ENCODE measurements at regions not wholly inside any gene's neighbourhood (a gene's known extent, or its start where the extent isn't known, plus 50 kb on each side); places are given as distances from the start of the nearest gene placed in this dataset.

DNA sequence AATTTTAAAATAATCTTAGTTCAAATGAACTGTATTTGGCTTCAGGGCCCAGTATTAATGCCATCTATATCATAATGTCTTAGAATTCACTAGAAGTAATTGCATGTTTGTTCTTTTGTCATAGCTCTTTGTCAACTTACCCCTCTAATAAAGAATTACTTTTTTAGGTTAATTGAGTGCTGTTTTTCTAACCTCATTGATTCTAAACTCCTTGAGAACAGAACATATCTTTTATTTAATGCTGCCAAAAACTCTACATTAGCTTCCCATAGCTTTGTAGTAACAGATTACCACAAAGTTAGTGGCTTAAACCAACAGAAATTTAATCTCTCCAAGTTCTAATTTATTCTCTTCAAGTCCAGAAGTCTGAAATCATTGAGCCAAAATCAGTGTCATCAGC is 242.4 kb downstream of the LURAP1L start:
- Histone ChIP-seq H2AFZ (ENCODE audit: low read depth) (no peak overlapping the region), H3K4me2 (no peak overlapping the region), H4K20me1 (ENCODE audit: insufficient read depth) (no peaks in the 10 kb centered on the region), H3K36me3 (ENCODE audit: insufficient read depth) (no peaks in the 10 kb centered on the region), H3K4me3 (IDR thresholded peaks at IDR 0.05; ENCODE audit: insufficient read depth, low read depth, low read length) (no peak overlapping the region), H3K9ac (no peak overlapping the region), H3K4me1 (ENCODE audit: low read depth, poor library complexity, severe bottlenecking) (no peaks in the 10 kb centered on the region), H3K27me3 (ENCODE audit: insufficient read depth, low read depth) (no peaks in the 10 kb centered on the region), H3K27ac (no peak overlapping the region), H3K79me2 (ENCODE audit: insufficient read depth, low read depth) (no peaks in the 10 kb centered on the region)
- TF ChIP-seq, protein P1, sequence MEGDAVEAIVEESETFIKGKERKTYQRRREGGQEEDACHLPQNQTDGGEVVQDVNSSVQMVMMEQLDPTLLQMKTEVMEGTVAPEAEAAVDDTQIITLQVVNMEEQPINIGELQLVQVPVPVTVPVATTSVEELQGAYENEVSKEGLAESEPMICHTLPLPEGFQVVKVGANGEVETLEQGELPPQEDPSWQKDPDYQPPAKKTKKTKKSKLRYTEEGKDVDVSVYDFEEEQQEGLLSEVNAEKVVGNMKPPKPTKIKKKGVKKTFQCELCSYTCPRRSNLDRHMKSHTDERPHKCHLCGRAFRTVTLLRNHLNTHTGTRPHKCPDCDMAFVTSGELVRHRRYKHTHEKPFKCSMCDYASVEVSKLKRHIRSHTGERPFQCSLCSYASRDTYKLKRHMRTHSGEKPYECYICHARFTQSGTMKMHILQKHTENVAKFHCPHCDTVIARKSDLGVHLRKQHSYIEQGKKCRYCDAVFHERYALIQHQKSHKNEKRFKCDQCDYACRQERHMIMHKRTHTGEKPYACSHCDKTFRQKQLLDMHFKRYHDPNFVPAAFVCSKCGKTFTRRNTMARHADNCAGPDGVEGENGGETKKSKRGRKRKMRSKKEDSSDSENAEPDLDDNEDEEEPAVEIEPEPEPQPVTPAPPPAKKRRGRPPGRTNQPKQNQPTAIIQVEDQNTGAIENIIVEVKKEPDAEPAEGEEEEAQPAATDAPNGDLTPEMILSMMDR (conservative IDR thresholded peaks at IDR 0.05; ENCODE audit: low read depth, low read length), result no peak

DNA sequence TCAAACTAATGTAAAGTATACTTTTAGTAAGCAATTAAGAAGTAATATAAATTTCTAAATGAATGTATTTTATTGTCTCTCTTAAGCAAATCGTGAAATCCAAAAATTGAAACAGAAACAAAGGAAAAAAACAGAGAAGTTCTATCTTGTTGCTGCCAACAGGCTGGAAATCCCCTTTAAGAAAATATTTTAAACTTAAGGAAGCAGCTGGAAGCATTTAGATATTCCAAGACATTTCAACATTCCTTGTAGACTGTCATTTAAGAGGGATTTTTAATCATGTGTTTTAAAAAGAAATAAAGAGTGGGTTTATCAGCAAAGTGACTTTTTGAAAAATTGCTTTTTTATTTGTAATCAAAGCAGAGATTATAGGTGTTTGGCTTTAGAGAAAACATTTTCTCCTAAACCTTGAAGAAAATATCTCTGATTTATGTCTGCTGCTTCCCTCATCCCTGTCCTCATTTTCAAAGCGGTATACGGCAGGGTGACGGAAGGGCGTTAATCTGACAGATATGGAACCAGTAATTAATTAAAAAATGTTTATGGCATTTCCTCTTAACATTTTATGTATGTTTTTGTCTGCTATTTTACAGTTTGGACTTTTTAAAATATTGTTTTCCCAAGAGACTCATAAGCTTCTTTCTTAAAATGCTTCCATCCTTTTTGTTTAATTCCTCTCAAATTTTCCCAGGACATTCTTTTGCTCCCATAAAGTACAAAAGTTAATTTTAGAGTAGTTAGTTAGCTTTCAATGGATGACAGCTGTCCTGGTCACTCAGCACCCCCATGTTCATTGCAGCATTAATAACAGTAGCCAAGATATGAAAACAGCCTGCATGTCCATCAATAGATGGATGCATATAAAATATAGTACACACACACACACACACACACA is 245.6 kb downstream of the LURAP1L start:
- Histone ChIP-seq H2AFZ (ENCODE audit: low read depth) (no peak overlapping the region), H3K27me3 (ENCODE audit: insufficient read depth, low read depth) (no peaks in the 10 kb centered on the region), H3K4me2 (no peak overlapping the region), H4K20me1 (ENCODE audit: insufficient read depth) (no peaks in the 10 kb centered on the region), H3K4me1 (ENCODE audit: low read depth, poor library complexity, severe bottlenecking) (no peaks in the 10 kb centered on the region), H3K36me3 (ENCODE audit: insufficient read depth) (no peaks in the 10 kb centered on the region), H3K4me3 (IDR thresholded peaks at IDR 0.05; ENCODE audit: insufficient read depth, low read depth, low read length) (no peak overlapping the region), H3K9ac (no peak overlapping the region), H3K79me2 (ENCODE audit: insufficient read depth, low read depth) (no peaks in the 10 kb centered on the region), H3K27ac (no peak overlapping the region)
- TF ChIP-seq, protein P1 (conservative IDR thresholded peaks at IDR 0.05; ENCODE audit: low read depth, low read length), result no peak

DNA sequence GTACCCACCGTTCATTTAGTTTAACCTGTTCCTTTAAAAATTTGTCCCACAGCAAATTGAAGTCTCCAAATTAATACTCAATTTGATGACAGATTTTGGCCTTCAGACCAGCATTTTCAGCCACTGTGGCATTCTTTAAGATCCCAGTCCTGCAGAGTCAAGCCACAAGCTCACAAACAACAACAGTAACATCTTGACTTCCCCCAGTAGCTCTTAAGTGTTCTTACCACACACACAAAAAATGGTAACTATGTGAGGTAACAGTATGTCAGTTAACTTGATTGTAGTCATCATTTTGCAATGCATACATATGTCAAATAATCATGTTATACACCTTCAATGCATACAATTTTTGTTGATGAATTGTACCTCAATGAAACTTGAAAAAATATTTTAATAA is 247.9 kb downstream of the LURAP1L start:
- Histone ChIP-seq H3K4me2 (no peak overlapping the region), H3K79me2 (ENCODE audit: insufficient read depth, low read depth) (no peaks in the 10 kb centered on the region), H3K27ac (no peak overlapping the region), H3K27me3 (ENCODE audit: insufficient read depth, low read depth) (no peaks in the 10 kb centered on the region), H4K20me1 (ENCODE audit: insufficient read depth) (no peaks in the 10 kb centered on the region), H2AFZ (ENCODE audit: low read depth) (no peak overlapping the region), H3K9ac (no peak overlapping the region), H3K4me3 (IDR thresholded peaks at IDR 0.05; ENCODE audit: insufficient read depth, low read depth, low read length) (no peak overlapping the region), H3K36me3 (ENCODE audit: insufficient read depth) (no peaks in the 10 kb centered on the region), H3K4me1 (ENCODE audit: low read depth, poor library complexity, severe bottlenecking) (no peaks in the 10 kb centered on the region)
- TF ChIP-seq, protein P1 (conservative IDR thresholded peaks at IDR 0.05; ENCODE audit: low read depth, low read length), result no peak

DNA sequence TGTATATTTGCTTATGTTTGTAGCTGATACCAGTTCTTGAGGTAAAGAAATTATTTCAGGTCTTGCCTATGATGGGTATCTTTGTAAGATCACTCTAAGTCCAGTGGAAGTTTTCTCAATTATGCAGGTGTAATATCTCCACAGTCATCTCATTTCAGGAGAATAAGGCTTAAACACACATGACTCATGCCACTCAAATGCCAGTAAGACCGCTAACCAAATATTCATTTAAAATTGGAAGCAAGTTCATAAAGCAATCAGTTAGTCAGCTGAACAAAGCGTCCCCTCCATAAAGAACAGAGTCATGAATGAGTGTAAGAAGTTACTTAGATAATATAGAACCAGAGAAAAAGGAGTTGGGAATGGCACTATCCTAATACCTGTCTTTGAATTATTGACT is 248.7 kb downstream of the LURAP1L start:
- no peaks in the 10 kb centered on the region for H3K27me3 ChIP-seq (ENCODE audit: insufficient read depth, low read depth)
- TF ChIP-seq, protein P1 (conservative IDR thresholded peaks at IDR 0.05; ENCODE audit: low read depth, low read length), result no peak
- no peak overlapping the region for H3K9ac ChIP-seq
- no peak overlapping the region for H3K27ac ChIP-seq
- H3K36me3 ChIP-seq (ENCODE audit: insufficient read depth), result no peaks in the 10 kb centered on the region
- H3K4me1 ChIP-seq (ENCODE audit: low read depth, poor library complexity, severe bottlenecking), result no peaks in the 10 kb centered on the region
- no peak overlapping the region for H3K4me2 ChIP-seq
- H3K79me2 ChIP-seq (ENCODE audit: insufficient read depth, low read depth), result no peaks in the 10 kb centered on the region
- no peaks in the 10 kb centered on the region for H4K20me1 ChIP-seq (ENCODE audit: insufficient read depth)
- no peak overlapping the region for H3K4me3 ChIP-seq (IDR thresholded peaks at IDR 0.05; ENCODE audit: insufficient read depth, low read depth, low read length)
- no peak overlapping the region for H2AFZ ChIP-seq (ENCODE audit: low read depth)

Measured in KMS-11 (cell line).